ENCODE measurements at regions not wholly inside any gene's neighbourhood (a gene's known extent, or its start where the extent isn't known, plus 50 kb on each side); places are given as distances from the start of the nearest gene placed in this dataset.

DNA sequence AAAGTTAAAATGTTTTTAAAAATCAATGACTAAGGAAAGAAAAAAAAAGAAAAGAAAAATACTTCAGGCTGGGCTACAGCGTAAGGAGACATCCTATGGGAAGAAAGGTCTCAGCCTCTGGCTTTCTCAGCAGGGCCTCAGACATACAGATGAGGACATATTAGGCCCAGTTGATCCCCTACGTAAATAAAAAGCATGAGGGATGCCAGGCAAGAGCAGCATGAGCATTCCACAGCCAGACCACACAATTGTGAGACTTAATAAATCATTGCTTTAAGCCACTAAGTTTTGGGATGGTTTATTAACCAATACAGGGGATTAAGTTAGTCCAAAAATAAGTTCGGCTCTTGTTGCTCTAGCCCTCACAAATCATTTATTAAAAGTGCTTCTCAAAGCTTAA, 394.1 kb upstream of the NECTIN3 start:
- TF ChIP-seq, protein P1, sequence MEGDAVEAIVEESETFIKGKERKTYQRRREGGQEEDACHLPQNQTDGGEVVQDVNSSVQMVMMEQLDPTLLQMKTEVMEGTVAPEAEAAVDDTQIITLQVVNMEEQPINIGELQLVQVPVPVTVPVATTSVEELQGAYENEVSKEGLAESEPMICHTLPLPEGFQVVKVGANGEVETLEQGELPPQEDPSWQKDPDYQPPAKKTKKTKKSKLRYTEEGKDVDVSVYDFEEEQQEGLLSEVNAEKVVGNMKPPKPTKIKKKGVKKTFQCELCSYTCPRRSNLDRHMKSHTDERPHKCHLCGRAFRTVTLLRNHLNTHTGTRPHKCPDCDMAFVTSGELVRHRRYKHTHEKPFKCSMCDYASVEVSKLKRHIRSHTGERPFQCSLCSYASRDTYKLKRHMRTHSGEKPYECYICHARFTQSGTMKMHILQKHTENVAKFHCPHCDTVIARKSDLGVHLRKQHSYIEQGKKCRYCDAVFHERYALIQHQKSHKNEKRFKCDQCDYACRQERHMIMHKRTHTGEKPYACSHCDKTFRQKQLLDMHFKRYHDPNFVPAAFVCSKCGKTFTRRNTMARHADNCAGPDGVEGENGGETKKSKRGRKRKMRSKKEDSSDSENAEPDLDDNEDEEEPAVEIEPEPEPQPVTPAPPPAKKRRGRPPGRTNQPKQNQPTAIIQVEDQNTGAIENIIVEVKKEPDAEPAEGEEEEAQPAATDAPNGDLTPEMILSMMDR (conservative IDR thresholded peaks at IDR 0.05) = no peak
- no peak for TF ChIP-seq ZFX (IDR thresholded peaks at IDR 0.05)
- no peak overlapping the region for H3K27ac ChIP-seq

DNA sequence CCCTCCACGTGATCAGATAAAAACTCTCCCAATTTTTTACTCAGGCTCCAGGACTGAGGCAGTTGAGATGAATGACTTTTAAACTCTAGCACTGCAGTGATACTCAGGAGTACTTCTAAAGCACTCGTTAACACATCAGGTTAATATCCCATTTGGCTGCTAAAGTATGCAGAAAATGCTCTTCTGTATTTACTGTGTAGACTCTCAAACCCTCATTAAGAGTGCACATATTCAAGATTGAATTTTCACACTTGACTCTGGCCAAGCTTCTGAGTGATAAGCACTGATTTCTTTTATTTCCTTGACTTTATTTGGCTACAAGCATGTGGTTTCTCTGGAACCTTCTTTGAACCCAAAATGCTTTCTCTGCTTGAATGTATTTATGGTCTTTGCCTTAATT, 392.3 kb upstream of the NECTIN3 start:
- TF ChIP-seq, protein P1 (conservative IDR thresholded peaks at IDR 0.05) = no peak
- TF ChIP-seq ZFX (IDR thresholded peaks at IDR 0.05) = no peak
- H3K27ac ChIP-seq = no peak overlapping the region

DNA sequence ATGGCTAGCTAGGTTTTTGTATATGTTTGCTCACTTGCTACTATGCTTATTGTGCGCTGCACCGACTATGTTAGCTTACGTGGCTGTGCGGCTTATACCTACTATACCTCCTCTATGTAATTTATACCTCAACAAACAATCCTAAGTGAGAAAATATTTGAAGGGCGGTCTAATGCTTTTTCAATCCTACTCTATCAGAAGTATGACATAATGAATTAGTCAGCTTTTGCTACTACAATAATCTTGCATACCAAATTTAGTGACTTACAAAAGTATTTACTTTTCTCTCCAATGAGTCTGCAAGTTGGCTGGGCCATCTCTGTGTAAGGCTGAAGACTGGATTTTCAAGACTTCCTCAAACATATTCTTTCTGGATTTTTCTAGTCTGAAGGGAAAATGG, 391.2 kb upstream of the NECTIN3 start:
- no peak overlapping the region for H3K27ac ChIP-seq
- TF ChIP-seq, protein P1 (conservative IDR thresholded peaks at IDR 0.05) = no peak
- no peak for TF ChIP-seq ZFX (IDR thresholded peaks at IDR 0.05)

DNA sequence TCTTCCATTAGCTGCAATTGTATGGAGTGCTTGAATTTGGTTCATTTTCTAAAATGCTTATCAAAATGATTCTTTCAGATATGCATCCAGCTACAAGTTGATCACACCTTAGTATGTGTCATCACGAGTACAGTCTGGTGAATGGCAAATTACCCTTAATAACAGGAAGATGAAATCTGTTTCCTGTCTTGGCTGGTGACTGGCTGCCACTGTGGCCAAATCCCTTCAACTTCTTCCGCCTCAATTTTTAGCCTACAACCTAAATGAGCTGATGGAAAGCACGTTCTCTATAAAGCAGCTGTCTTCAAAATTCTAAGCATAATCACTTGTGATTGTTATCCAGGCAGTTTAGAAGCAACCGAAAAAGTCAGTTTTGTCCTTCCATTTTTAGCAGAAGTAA, 387.1 kb upstream of the NECTIN3 start:
- no peak overlapping the region for H3K27ac ChIP-seq
- TF ChIP-seq, protein P1 (conservative IDR thresholded peaks at IDR 0.05) = no peak
- no peak for TF ChIP-seq ZFX (IDR thresholded peaks at IDR 0.05)

DNA sequence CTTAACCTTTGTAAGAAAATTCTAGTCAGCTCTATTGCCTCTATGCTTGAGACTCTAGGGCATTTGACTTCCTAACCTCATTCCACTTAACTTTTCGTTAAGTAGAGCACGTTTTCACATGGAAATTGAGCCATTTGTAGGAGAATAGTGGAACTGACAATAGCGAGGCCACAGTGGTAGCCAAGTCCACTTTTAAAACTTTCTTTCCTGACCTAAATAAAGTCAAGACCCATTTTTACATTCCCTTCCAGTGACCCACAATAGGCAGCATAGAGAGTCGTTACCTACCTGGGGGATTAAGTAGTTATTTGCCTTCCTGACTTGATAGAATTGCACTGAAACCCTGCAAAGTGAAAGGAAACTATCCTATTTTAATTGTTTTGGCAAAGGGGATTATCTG, 386.0 kb upstream of the NECTIN3 start:
- no peak overlapping the region for H3K27ac ChIP-seq
- no peak for TF ChIP-seq ZFX (IDR thresholded peaks at IDR 0.05)
- TF ChIP-seq, protein P1 (conservative IDR thresholded peaks at IDR 0.05) = no peak

DNA sequence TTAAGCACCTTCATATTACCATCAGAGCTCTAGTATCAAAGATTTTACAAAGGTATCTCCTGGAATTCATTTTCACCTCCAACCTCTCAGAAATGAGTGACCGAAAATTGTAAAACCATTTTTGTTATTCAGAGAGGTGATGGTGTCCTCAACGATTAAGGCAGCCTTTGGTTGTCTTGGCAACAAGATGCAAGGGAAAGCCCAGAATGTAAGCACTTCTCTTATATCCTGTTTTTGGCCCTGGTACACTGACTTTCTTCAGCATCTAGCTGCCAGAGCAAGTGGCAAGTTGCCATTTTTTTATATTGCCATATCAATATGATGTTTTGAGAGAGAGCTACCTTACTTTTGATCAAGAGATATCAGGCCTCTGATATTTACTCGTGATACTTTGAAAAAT, 384.9 kb upstream of the NECTIN3 start:
- H3K27ac ChIP-seq = no peak overlapping the region
- TF ChIP-seq ZFX (IDR thresholded peaks at IDR 0.05) = no peak
- TF ChIP-seq, protein P1 (conservative IDR thresholded peaks at IDR 0.05) = no peak

DNA sequence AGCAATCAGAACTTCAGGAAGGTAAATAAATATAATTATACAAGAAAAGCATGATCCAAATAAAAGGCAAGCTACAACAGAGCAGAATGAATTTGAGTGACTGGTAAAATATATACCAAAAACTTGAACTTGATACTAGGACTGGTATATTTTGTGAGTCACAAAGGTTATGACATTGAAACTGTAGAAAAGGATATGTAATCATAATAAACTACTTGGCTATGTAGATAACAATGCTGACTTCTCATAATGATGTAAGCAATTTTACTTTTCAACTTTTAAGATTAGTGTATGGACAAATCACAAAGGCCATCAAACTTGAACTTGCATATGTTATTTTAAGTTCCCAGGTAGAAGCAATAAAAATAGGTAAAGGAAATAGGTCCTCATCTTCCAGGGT, 384.5 kb upstream of the NECTIN3 start:
- no peak overlapping the region for H3K27ac ChIP-seq
- no peak for TF ChIP-seq ZFX (IDR thresholded peaks at IDR 0.05)
- TF ChIP-seq, protein P1 (conservative IDR thresholded peaks at IDR 0.05) = no peak
